ENCODE measurements at regions not wholly inside any gene's neighbourhood (a gene's known extent, or its start where the extent isn't known, plus 50 kb on each side); places are given as distances from the start of the nearest gene placed in this dataset.

DNA sequence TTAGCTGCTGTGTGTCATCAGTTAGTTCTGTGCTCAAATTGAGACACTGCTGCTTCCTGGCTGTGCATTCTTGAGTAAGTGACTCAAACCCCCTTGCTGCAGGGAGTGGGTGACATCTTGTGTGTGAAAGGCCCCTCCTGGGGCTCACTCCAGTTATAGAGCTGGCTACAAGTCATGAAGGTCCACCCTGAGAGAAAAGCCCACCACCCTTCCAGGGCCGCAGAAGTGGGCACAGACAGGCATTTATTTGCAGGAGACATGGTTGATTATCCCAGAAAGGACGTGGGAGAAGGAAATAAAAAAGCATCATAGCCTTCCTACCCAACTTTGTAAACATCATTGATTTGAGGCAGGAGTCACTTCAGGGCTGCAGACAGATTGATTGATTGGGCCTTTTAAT is 550.6 kb downstream of the MATN1 start:
- TF ChIP-seq SP1 (IDR thresholded peaks at IDR 0.05; ENCODE audit: low read depth), result no peak
- TF ChIP-seq, protein P1, sequence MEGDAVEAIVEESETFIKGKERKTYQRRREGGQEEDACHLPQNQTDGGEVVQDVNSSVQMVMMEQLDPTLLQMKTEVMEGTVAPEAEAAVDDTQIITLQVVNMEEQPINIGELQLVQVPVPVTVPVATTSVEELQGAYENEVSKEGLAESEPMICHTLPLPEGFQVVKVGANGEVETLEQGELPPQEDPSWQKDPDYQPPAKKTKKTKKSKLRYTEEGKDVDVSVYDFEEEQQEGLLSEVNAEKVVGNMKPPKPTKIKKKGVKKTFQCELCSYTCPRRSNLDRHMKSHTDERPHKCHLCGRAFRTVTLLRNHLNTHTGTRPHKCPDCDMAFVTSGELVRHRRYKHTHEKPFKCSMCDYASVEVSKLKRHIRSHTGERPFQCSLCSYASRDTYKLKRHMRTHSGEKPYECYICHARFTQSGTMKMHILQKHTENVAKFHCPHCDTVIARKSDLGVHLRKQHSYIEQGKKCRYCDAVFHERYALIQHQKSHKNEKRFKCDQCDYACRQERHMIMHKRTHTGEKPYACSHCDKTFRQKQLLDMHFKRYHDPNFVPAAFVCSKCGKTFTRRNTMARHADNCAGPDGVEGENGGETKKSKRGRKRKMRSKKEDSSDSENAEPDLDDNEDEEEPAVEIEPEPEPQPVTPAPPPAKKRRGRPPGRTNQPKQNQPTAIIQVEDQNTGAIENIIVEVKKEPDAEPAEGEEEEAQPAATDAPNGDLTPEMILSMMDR (IDR thresholded peaks at IDR 0.05 in 2 of 3, conservative IDR thresholded peaks at IDR 0.05 in 1 of 3; ENCODE audit: borderline replicate concordance in 1 of 3, insufficient read depth in 1 of 3, low read depth in 2 of 3, low read length in 2 of 3), result no peak
- TF ChIP-seq POLR2A (IDR thresholded peaks at IDR 0.05; ENCODE audit: borderline replicate concordance, extremely low read depth, insufficient read depth, insufficient read length), result no peak
- no peak for TF ChIP-seq POLR2AphosphoS5 (IDR thresholded peaks at IDR 0.05; ENCODE audit: low read depth, low read length)
- no peak for TF ChIP-seq RAD21 (IDR thresholded peaks at IDR 0.05; ENCODE audit: low read depth)
- TF ChIP-seq, protein P2, sequence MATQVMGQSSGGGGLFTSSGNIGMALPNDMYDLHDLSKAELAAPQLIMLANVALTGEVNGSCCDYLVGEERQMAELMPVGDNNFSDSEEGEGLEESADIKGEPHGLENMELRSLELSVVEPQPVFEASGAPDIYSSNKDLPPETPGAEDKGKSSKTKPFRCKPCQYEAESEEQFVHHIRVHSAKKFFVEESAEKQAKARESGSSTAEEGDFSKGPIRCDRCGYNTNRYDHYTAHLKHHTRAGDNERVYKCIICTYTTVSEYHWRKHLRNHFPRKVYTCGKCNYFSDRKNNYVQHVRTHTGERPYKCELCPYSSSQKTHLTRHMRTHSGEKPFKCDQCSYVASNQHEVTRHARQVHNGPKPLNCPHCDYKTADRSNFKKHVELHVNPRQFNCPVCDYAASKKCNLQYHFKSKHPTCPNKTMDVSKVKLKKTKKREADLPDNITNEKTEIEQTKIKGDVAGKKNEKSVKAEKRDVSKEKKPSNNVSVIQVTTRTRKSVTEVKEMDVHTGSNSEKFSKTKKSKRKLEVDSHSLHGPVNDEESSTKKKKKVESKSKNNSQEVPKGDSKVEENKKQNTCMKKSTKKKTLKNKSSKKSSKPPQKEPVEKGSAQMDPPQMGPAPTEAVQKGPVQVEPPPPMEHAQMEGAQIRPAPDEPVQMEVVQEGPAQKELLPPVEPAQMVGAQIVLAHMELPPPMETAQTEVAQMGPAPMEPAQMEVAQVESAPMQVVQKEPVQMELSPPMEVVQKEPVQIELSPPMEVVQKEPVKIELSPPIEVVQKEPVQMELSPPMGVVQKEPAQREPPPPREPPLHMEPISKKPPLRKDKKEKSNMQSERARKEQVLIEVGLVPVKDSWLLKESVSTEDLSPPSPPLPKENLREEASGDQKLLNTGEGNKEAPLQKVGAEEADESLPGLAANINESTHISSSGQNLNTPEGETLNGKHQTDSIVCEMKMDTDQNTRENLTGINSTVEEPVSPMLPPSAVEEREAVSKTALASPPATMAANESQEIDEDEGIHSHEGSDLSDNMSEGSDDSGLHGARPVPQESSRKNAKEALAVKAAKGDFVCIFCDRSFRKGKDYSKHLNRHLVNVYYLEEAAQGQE (IDR thresholded peaks at IDR 0.05; ENCODE audit: low read depth), result no peak
- no peak for TF ChIP-seq ZNF274 (IDR thresholded peaks at IDR 0.05; ENCODE audit: low read depth, low read length)
- TF ChIP-seq, protein P3, sequence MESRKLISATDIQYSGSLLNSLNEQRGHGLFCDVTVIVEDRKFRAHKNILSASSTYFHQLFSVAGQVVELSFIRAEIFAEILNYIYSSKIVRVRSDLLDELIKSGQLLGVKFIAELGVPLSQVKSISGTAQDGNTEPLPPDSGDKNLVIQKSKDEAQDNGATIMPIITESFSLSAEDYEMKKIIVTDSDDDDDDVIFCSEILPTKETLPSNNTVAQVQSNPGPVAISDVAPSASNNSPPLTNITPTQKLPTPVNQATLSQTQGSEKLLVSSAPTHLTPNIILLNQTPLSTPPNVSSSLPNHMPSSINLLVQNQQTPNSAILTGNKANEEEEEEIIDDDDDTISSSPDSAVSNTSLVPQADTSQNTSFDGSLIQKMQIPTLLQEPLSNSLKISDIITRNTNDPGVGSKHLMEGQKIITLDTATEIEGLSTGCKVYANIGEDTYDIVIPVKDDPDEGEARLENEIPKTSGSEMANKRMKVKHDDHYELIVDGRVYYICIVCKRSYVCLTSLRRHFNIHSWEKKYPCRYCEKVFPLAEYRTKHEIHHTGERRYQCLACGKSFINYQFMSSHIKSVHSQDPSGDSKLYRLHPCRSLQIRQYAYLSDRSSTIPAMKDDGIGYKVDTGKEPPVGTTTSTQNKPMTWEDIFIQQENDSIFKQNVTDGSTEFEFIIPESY (IDR thresholded peaks at IDR 0.05; ENCODE audit: extremely low read depth, insufficient replicate concordance, low read length), result no peak
- no peak for TF ChIP-seq YY1 (IDR thresholded peaks at IDR 0.05; ENCODE audit: extremely low read depth, insufficient replicate concordance, low read depth, low read length)
- no peak for TF ChIP-seq TCF7L2 (IDR thresholded peaks at IDR 0.05; ENCODE audit: borderline replicate concordance, extremely low read depth, insufficient read depth, insufficient read length)
- TF ChIP-seq JUND (IDR thresholded peaks at IDR 0.05), result no peak
- TF ChIP-seq EZH2 (IDR thresholded peaks at IDR 0.05), result no peak
- TF ChIP-seq EZH2phosphoT487 (IDR thresholded peaks at IDR 0.05; ENCODE audit: borderline replicate concordance), result no peak
- no peak for TF ChIP-seq ZFX (IDR thresholded peaks at IDR 0.05)

Measured in HCT116 (cell line).